Lower lobe of right lung (tissue), 2 donors: ENCODE measurements at regions not wholly inside any gene's neighbourhood (a gene's known extent, or its start where the extent isn't known, plus 50 kb on each side); places are given as distances from the start of the nearest gene placed in this dataset.

Experiments
- ATAC-seq, 2 donors: fragments of 200-7000 bp; cut with Tn5 transposase; one replicate each; pipeline ENCODE4 v1.9.1; 2020 to 2022; ENCODE audit warnings: mild to moderate bottlenecking in 2 of 2, moderate library complexity in 2 of 2
- DNase-seq: peaks from one replicate; pipeline ENCODE4 v3.0.0-alpha.2; 2020
- H3K27ac ChIP-seq: fragments of 200-600 bp; one replicate; pipeline ENCODE4 v1.8.0; 2022
- H3K27me3 ChIP-seq: fragments of 200-600 bp; one replicate; pipeline ENCODE4 v1.8.0; 2022; ENCODE audit warnings: low read depth
- H3K36me3 ChIP-seq: fragments of 200-600 bp; one replicate; pipeline ENCODE4 v1.8.0; 2022; ENCODE audit warnings: mild to moderate bottlenecking
- H3K4me1 ChIP-seq: fragments of 200-600 bp; one replicate; pipeline ENCODE4 v1.8.0; 2022
- H3K4me3 ChIP-seq: fragments of 200-600 bp; one replicate; pipeline ENCODE4 v1.8.0; 2022; ENCODE audit warnings: mild to moderate bottlenecking
- H3K9me3 ChIP-seq: fragments of 200-600 bp; one replicate; pipeline ENCODE4 v1.8.0; 2022
- intact Hi-C: fragments of 100-400 bp; cut with DNase I; formaldehyde crosslinking; loops from one replicate; pipeline ENCODE4 v1.11.0; 2022
- TF ChIP-seq, protein P1 (sequence below): fragments of 200-600 bp; IDR thresholded peaks from one replicate; pipeline ENCODE4 v1.8.0; 2022; ENCODE audit warnings: antibody characterized with exemption, mild to moderate bottlenecking
- donor health status: DM: no; HTN: yes; CAD: no; lungs with severe emphysema.

DNA sequence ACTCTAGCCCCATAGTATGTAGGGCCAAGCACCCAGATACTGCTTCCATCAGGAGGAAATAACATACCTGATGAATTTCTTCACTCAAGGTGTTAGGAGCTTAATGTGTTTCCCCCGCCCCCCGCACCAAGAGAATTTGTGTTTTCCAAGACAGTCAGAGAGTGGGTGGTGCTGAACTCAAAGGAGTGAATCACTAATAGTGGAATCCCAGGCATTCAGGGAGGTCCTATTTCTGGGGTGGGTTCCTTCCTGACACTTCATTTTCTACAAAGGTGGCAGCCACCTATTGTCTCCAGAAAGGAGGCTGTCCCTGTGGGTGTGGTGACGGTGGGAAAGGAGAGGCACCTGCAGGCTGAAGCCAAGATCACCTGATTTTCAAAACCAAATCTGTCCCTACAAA is 50.8 kb upstream of the ELF5 start:
- TF ChIP-seq, protein P1, sequence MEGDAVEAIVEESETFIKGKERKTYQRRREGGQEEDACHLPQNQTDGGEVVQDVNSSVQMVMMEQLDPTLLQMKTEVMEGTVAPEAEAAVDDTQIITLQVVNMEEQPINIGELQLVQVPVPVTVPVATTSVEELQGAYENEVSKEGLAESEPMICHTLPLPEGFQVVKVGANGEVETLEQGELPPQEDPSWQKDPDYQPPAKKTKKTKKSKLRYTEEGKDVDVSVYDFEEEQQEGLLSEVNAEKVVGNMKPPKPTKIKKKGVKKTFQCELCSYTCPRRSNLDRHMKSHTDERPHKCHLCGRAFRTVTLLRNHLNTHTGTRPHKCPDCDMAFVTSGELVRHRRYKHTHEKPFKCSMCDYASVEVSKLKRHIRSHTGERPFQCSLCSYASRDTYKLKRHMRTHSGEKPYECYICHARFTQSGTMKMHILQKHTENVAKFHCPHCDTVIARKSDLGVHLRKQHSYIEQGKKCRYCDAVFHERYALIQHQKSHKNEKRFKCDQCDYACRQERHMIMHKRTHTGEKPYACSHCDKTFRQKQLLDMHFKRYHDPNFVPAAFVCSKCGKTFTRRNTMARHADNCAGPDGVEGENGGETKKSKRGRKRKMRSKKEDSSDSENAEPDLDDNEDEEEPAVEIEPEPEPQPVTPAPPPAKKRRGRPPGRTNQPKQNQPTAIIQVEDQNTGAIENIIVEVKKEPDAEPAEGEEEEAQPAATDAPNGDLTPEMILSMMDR, result no peak
- no peak for ATAC-seq
- H3K27ac ChIP-seq, result no peak overlapping the region

DNA sequence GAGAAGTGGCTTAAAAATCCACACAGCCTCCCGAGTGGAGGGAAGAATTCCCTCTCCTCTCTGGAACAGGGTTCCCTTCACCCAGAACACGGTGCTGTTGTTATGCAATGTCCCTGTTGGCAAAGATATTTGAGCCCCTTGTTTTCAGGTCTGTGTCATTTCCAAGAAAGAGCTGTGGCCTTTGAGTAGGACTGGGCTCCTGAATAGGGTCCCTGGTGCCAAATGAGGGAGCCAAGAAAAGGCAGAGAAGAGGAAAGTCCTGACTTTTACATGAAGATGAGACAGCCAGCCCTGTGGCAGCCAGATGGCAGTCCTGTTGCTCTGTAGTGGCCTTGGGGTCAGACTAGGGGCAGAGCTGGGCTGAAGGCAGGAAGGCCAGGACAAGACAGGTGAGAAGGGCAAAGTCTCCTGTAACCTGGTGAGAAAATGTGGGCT is 51.2 kb upstream of the ELF5 start:
- no peaks in the 10 kb centered on the region for H3K27me3 ChIP-seq
- TF ChIP-seq, protein P1, result no peak
- H3K4me1 ChIP-seq, result no peaks in the 10 kb centered on the region
- H3K4me3 ChIP-seq, result no peak overlapping the region
- no peak overlapping the region for H3K27ac ChIP-seq
- no peaks in the 10 kb centered on the region for H3K36me3 ChIP-seq
- no peaks in the 10 kb centered on the region for H3K9me3 ChIP-seq
- peak; percentile 35 to 42 for ATAC-seq
- DNase-seq, result no peak
- intact Hi-C loops, result no loop called here

More for the DNA sequence above, 50.8 kb upstream of the ELF5 start:
- H3K4me1 ChIP-seq, result no peaks in the 10 kb centered on the region
- H3K36me3 ChIP-seq, result no peaks in the 10 kb centered on the region
- DNase-seq, result no peak
- peaks cover 2% of the 10 kb centered on the region for H3K27me3 ChIP-seq
- H3K9me3 ChIP-seq, result no peaks in the 10 kb centered on the region
- intact Hi-C loops, result no loop called here
- H3K4me3 ChIP-seq, result no peak overlapping the region

DNA sequence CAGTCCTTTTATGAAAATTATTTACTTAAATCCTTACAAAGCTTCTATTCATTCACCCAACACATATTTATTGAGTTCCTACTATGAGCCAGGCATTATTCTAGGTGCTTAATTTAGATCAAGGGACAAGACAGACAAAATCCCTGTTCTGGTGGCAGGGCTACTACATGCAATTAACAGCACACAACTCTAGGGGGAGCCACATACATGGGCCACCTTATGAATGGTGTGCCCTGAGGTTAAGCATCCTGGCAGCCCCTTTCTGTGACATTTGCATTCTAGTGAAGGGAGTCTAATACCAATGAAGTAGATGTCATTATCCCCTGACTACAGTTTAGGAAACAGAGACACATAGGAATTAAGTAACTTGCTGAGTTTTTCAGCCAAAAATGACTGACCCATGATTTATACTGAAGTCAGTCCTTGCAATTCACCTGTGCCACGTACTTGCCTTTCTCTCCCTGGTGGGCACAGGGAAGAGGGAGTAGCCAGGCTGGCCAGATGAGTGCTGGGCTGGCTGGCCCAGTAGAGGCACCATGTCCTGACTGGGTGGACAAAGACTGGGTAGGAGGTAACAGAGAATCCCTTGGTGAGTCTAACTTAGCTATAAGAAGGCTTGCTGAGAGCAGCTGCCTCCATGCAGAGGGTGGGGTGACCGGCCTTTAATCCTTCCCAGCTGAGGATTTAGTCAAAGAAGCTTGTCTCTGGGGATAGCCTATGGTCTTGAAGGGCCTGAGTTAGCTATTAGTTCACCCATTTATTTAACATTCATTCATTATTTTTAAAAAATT is 52.0 kb upstream of the ELF5 start:
- TF ChIP-seq, protein P1, result peak; percentile 4
- Histone ChIP-seq H3K4me3 (no peak overlapping the region), H3K36me3 (no peaks in the 10 kb centered on the region), H3K27me3 (no peaks in the 10 kb centered on the region), H3K27ac (no peak overlapping the region), H3K4me1 (no peaks in the 10 kb centered on the region), H3K9me3 (no peaks in the 10 kb centered on the region)
- DNase-seq, result no peak
- no peak for ATAC-seq
- intact Hi-C loops, result no loop called here

DNA sequence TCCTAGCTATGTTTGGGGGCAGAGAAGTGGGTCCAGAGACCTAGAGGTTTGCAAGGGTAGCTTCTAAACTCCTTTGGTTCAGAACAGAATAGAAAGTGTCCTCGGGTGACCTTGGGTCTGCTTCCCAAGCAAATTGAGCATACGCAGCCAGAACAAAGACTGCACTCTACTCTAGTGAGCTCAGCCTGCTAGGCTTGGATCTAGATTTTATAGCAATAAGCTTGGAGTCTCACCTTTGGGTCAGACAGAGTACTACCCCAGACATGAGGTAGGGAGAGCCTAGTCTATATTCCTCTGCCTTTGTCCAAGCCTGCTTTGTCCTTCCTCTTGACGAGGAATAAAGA is 52.6 kb upstream of the ELF5 start:
- Histone ChIP-seq H3K36me3 (no peaks in the 10 kb centered on the region), H3K4me1 (no peaks in the 10 kb centered on the region), H3K27ac (no peak overlapping the region), H3K27me3 (no peaks in the 10 kb centered on the region), H3K4me3 (no peak overlapping the region), H3K9me3 (no peaks in the 10 kb centered on the region)
- intact Hi-C loops, result no loop called here
- DNase-seq, result no peak
- ATAC-seq, result no peak
- TF ChIP-seq, protein P1, result no peak

DNA sequence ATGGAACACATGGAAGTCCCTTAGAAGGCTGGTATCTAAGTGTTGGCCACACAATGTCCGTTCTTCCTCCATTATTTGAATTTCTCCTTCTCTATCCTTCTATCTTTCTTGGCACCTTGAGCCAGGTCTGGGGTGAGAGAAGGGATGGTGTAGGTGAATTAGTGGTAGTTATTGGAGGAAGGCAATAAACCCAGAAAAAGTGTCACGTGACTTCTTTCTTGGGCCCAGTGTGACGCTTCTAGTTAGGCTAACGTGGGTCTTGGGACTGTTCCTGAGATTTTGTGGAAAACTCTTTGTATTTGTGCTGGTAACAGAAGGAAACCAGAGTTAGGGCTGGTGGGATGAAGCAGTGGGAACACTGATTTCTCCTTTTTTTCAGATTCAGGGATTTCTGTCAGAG is 53.1 kb upstream of the ELF5 start:
- no peaks in the 10 kb centered on the region for H3K36me3 ChIP-seq
- H3K4me1 ChIP-seq, result no peaks in the 10 kb centered on the region
- intact Hi-C loops, result no loop called here
- ATAC-seq (no peak), DNase-seq (no peak)
- no peak overlapping the region for H3K4me3 ChIP-seq
- no peak overlapping the region for H3K27ac ChIP-seq
- no peaks in the 10 kb centered on the region for H3K9me3 ChIP-seq
- H3K27me3 ChIP-seq, result no peaks in the 10 kb centered on the region
- TF ChIP-seq, protein P1, result no peak
